Astrocyte of the cerebellum (primary cell): ENCODE measurements at regions not wholly inside any gene's neighbourhood (a gene's known extent, or its start where the extent isn't known, plus 50 kb on each side); places are given as distances from the start of the nearest gene placed in this dataset.
"Not testable (repeated sequence)": the region's sequence is repeated elsewhere in the genome, so short reads cannot be mapped to it uniquely, and the experiment has no call there.

Experiments used
- DNase-seq: peaks from one replicate; pipeline ENCODE4 v3.0.0-alpha.2; 2011; ENCODE audit warnings: low read depth
- H3K4me3 ChIP-seq: 2 replicates; pipeline ENCODE4 v1.5.1; 2011; ENCODE audit warnings: mild to moderate bottlenecking, low read depth, low read length, moderate library complexity
- CTCF ChIP-seq: IDR thresholded peaks from 2 replicates; pipeline ENCODE4 v1.5.1; 2012; ENCODE audit warnings: low read length, low read depth, moderate library complexity, mild to moderate bottlenecking; ENCODE audit errors: missing control alignments
- in situ Hi-C: cut with HindIII; loops from 2 replicates; pipeline ENCODE4 v1.10.0; 2017; ENCODE audit warnings: low sequenced_read_pairs

GRCh38 chr6:86529635-86530034, 407.7 kb upstream of the HTR1E start:
- in situ Hi-C loops = no loop called here
- no peak for DNase-seq
- no peak for TF ChIP-seq CTCF
- H3K4me3 ChIP-seq = no peak overlapping the region

GRCh38 chr6:86526238-86526637, 411.1 kb upstream of the HTR1E start:
- no peak for DNase-seq
- H3K4me3 ChIP-seq = no peak overlapping the region
- TF ChIP-seq CTCF = no peak
- in situ Hi-C loops = no loop called here

GRCh38 chr6:86516087-86516486, 421.2 kb upstream of the HTR1E start:
- no peak for TF ChIP-seq CTCF
- H3K4me3 ChIP-seq = no peak overlapping the region
- in situ Hi-C loops = no loop called here
- DNase-seq = no peak

- in situ Hi-C loops = no loop called here
- TF ChIP-seq CTCF = no peak
- no peak for DNase-seq
- H3K4me3 ChIP-seq = no peak overlapping the region
These were observed 425.4 kb upstream of the HTR1E start for GRCh38 chr6:86511962-86512361.

- in situ Hi-C loops = no loop called here
- no peak for DNase-seq
- no peak for TF ChIP-seq CTCF
- no peak overlapping the region for H3K4me3 ChIP-seq
These were observed 429.1 kb upstream of the HTR1E start for GRCh38 chr6:86508230-86508629.

- DNase-seq = no peak
- no peak for TF ChIP-seq CTCF
- no peak overlapping the region for H3K4me3 ChIP-seq
- in situ Hi-C loops = no loop called here
These were observed 434.8 kb upstream of the HTR1E start for GRCh38 chr6:86502497-86502896.

GRCh38 chr6:86500035-86500434, 437.3 kb upstream of the HTR1E start:
- no peak overlapping the region for H3K4me3 ChIP-seq
- in situ Hi-C loops = no loop called here
- no peak for TF ChIP-seq CTCF
- no peak for DNase-seq

GRCh38 chr6:86489042-86489441, 448.3 kb upstream of the HTR1E start:
- H3K4me3 ChIP-seq, in situ Hi-C loops, DNase-seq: not testable (repeated sequence)
